IPS-18c (cell line): ENCODE measurements at regions not wholly inside any gene's neighbourhood (a gene's known extent, or its start where the extent isn't known, plus 50 kb on each side); places are given as distances from the start of the nearest gene placed in this dataset.

Experiments used
- H3K4me3 ChIP-seq: 2 replicates; pipeline ENCODE4 v1.7.0; 2013; ENCODE audit warnings: low read depth, mild to moderate bottlenecking, low read length, moderate library complexity; ENCODE audit not compliant: insufficient read depth
- H3K9me3 ChIP-seq: one replicate; pipeline ENCODE4 v1.6.1; 2013; ENCODE audit warnings: mild to moderate bottlenecking, low read length, moderate library complexity; ENCODE audit not compliant: control insufficient read depth, insufficient read depth

DNA sequence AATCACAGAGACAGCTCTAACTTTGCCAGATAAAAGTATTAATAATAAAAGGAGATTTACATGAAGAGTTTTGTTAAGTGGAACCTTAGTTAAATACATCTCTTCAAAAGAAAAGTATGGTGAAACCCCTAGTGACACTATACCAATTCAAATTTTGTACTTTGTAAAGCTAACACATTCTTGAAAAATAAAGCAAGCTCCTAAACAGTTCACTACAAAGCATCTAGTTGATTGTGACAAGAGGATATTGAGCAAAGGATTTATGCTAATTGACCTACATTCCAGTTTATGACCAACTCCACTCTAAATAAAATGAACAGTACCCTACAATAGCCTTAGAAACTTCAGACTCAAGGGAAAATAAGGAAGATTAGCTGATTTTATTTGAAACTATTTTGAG is 69.4 kb upstream of the WDR17 start:
- Histone ChIP-seq H3K4me3 (no peak overlapping the region), H3K9me3 (no peaks in the 10 kb centered on the region)

GRCh38 chr4:175997291-175997690 is 68.3 kb upstream of the WDR17 start:
- no peaks in the 10 kb centered on the region for H3K9me3 ChIP-seq
- H3K4me3 ChIP-seq = no peak overlapping the region

DNA sequence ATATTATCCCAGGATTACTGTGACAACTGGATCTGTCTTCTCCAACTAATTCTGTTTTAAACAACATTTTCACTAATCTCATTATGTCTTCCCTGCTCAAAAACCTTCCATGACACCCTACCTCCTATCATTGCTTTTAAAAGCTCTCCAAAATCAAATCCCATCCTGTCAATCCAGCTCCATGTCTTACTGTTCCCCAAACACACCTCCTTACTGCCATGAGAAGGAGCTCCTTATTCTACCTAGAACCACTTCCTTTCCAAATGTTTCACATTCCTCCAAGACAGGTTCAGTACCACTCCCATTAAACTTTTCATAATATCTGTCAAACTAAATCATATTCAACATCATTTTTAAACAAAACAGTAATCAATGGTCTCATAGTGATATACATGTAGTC is 66.9 kb upstream of the WDR17 start:
- no peaks in the 10 kb centered on the region for H3K9me3 ChIP-seq
- no peak overlapping the region for H3K4me3 ChIP-seq

DNA sequence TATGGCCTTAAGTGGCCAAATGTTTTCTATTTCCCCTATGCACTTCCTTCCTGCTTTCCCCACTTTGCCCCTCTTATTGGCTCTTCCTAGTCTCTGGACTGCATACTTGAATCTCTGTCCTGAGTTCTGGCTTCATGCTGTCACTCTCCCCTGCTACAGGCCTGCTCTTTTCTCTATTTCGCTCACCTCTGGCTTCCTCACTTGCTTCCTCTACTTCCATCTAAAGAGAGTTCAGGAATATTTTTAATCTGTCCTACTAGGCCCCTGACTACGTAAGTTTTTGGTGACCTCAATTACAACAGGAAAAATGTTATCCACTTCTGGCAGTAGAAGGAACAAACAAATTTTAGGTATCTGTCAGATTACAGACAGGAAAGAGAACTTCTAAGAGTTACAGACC is 65.7 kb upstream of the WDR17 start:
- Histone ChIP-seq H3K9me3 (no peaks in the 10 kb centered on the region), H3K4me3 (no peak overlapping the region)

- Histone ChIP-seq H3K9me3 (no peaks in the 10 kb centered on the region), H3K4me3 (peak overlapping the region; percentile 71)
These were observed 64.3 kb upstream of the WDR17 start for GRCh38 chr4:176001151-176002006.

GRCh38 chr4:176002007-176002613 is 63.5 kb upstream of the WDR17 start:
- Histone ChIP-seq H3K9me3 (no peaks in the 10 kb centered on the region), H3K4me3 (peak overlapping the region; percentile 71)

DNA sequence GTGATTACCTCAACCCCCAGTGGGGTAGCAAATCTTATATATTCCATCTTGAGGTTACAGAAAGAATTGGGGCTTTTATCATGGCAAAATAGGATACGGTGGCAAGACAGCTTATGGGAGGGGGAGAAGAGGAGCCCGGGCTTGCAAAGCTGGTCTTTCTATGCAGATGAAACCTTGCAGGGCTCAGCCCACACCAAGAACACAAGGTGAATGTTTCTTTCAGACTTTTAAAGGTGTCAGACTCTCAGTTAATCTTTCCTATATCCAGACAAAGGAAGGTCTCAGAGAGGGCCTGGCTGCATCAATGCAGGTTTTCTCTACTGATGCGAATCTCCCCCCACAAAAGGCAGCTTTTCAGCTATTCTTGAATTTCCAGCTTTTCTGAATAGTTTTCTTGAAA is 59.9 kb upstream of the WDR17 start:
- Histone ChIP-seq H3K4me3 (no peak overlapping the region), H3K9me3 (no peaks in the 10 kb centered on the region)

DNA sequence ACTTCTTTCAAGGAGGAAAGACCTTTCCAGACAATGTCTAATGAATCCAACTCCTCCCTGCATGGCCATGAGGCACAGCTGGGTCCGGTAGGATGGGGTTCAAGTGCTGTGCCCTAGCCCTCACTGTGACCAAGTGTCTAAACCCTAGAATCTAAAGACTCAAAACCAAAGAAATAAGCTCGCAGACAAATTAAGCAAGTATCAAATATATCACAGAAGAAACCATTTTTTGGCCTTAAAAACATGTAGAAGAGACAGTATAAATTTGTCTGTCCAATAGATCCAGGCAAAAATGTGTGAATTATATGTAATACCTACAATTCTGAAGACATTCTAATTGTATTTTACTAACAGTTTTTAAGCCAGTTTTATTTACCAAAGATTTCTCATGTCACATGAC is 56.4 kb upstream of the WDR17 start:
- Histone ChIP-seq H3K9me3 (no peaks in the 10 kb centered on the region), H3K4me3 (no peak overlapping the region)

- no peaks in the 10 kb centered on the region for H3K9me3 ChIP-seq
- no peak overlapping the region for H3K4me3 ChIP-seq
These were observed 54.1 kb upstream of the WDR17 start for GRCh38 chr4:176011529-176011928.

- Histone ChIP-seq H3K9me3 (no peaks in the 10 kb centered on the region), H3K4me3 (no peak overlapping the region)
These were observed 52.0 kb upstream of the WDR17 start for GRCh38 chr4:176013476-176014247.

DNA sequence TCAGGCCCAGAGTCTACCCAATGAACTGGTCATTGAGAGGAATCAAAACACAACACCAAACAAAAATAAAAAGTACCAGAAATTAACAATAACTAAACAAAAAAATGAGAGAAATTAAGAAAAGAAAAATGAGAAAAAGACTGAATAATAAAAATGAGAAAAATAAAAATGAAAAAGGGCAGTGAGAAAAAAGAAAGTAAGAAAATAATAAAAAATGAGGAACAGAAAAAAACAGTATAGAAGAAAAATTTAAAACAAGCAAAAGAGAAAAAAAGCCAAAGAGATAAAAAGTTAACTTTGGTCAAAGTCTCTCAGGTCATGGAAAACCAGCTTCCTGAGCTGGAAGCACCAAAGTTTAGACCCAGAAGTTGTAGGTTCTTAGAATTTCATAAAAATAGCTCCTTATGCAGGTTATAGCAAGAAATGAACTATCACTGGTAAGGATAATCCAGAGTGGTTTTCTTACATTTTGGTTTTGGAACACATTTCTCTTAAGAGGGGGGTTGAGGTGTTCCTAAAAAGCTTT is 51.0 kb upstream of the WDR17 start:
- H3K4me3 ChIP-seq = no peak overlapping the region
- no peaks in the 10 kb centered on the region for H3K9me3 ChIP-seq
